ENCODE measurements at regions not wholly inside any gene's neighbourhood (a gene's known extent, or its start where the extent isn't known, plus 50 kb on each side); places are given as distances from the start of the nearest gene placed in this dataset.

- H3K27ac ChIP-seq (ENCODE audit: insufficient read depth, low read depth, low read length), result no peak overlapping the region
- H3K4me1 ChIP-seq (ENCODE audit: control insufficient read depth, extremely low read depth, insufficient read depth, low read length), result no peaks in the 10 kb centered on the region
- H3K79me2 ChIP-seq (ENCODE audit: control insufficient read depth, insufficient read depth, low read length), result no peaks in the 10 kb centered on the region
- no peaks in the 10 kb centered on the region for H3K27me3 ChIP-seq (ENCODE audit: control insufficient read depth in 2 of 2, insufficient read depth in 2 of 2, low read length in 2 of 2)
- FAIRE-seq (no peak), DNase-seq (ENCODE audit: low read depth, low spot score) (peak; percentile 8)
- no peaks in the 10 kb centered on the region for H3K36me3 ChIP-seq (ENCODE audit: control insufficient read depth in 2 of 2, extremely low read depth in 1 of 2, insufficient read depth in 2 of 2, low read length in 2 of 2)
- BruUV-seq (replicated peaks), result no TSS peak
- TF ChIP-seq POLR2AphosphoS5 (IDR thresholded peaks at IDR 0.05; ENCODE audit: insufficient read depth, low read depth, low read length) (no peak), EZH2 (IDR thresholded peaks at IDR 0.05; ENCODE audit: borderline replicate concordance, low read depth, low read length, severe bottlenecking) (no peak), FOS (IDR thresholded peaks at IDR 0.05; ENCODE audit: borderline replicate concordance, insufficient read depth, low read length) (no peak), JUN (IDR thresholded peaks at IDR 0.05; ENCODE audit: borderline replicate concordance, insufficient read depth, insufficient read length, low read depth) (no peak), GATA2 (IDR thresholded peaks at IDR 0.05; ENCODE audit: insufficient read depth, insufficient read length, low read depth, low read length) (no peak), MAX (IDR thresholded peaks at IDR 0.05; ENCODE audit: insufficient read depth, insufficient read length) (no peak), MYC (IDR thresholded peaks at IDR 0.05; ENCODE audit: low read depth, low read length) (no peak), CTCF (IDR thresholded peaks at IDR 0.05; ENCODE audit: extremely low read depth in 1 of 2, insufficient read depth in 1 of 2, low read depth in 1 of 2, low read length in 2 of 2) (no peak), POLR2A (IDR thresholded peaks at IDR 0.05; ENCODE audit: low read depth, low read length) (no peak)
- no peak overlapping the region for H3K4me2 ChIP-seq (ENCODE audit: insufficient read depth, low read length)
- no peaks in the 10 kb centered on the region for H3K9me3 ChIP-seq (replicated peaks; ENCODE audit: control insufficient read depth, insufficient read depth, low read length)
- dilution Hi-C loops (cut with MboI; ENCODE audit: extremely low pct_ligation_motif_present, low sequenced_read_pairs) (no loop called here), intact Hi-C loops (cut with micrococcal nuclease) (no loop called here)
- no peak overlapping the region for H3K4me3 ChIP-seq (replicated peaks in 1 of 3; ENCODE audit: insufficient read depth in 1 of 3, low read depth in 1 of 3, low read length in 3 of 3)
- H2AFZ ChIP-seq (ENCODE audit: low read depth, low read length), result no peak overlapping the region
- no peaks in the 10 kb centered on the region for H3K9me1 ChIP-seq (replicated peaks; ENCODE audit: control insufficient read depth, extremely low read depth, insufficient read depth, low read length)
- ChIA-PET CTCF (no interaction called here), POLR2A (no interaction called here)
- H4K20me1 ChIP-seq (replicated peaks; ENCODE audit: control insufficient read depth, extremely low read depth, insufficient read depth, low read length), result no peaks in the 10 kb centered on the region
- no peak overlapping the region for H3K9ac ChIP-seq (replicated peaks; ENCODE audit: extremely low read depth, insufficient read depth, low read length)
Measured at GRCh38 chr9:81787747-81788632, 98.6 kb upstream of the TLE1 start.

Measured in endothelial cell of umbilical vein (primary cell).